Body of pancreas (tissue), 4 donors: ENCODE measurements at regions not wholly inside any gene's neighbourhood (a gene's known extent, or its start where the extent isn't known, plus 50 kb on each side); places are given as distances from the start of the nearest gene placed in this dataset.

Source experiments
- ATAC-seq: fragments of 150-250 bp; one replicate; pipeline ENCODE4 v1.9.1; 2016
- DNase-seq, 4 donors: peaks; one replicate each; pipeline ENCODE4 v3.0.0-alpha.2; 2019
- H3K27ac ChIP-seq, 4 donors: fragments of 200-600 bp; sonication (generic); 1 replicate in 3 of 4; 2 replicates in 1 of 4; pipeline versions ENCODE4 v1.5.1 to v1.6.1; 2016 to 2019; ENCODE audit warnings: mild to moderate bottlenecking in 1 of 4, mixed read lengths in 1 of 4, moderate library complexity in 1 of 4
- H3K27me3 ChIP-seq, 2 donors: fragments of 200-600 bp; sonication (generic); one replicate each; pipeline ENCODE4 v1.6.0; 2016; ENCODE audit warnings: mild to moderate bottlenecking in 1 of 2
- H3K36me3 ChIP-seq, 2 donors: fragments of 200-600 bp; sonication (generic); replicated peaks in 1 of 2; 2 replicates each; pipeline ENCODE4 v1.5.1; 2016; ENCODE audit warnings: low read depth in 2 of 2; ENCODE audit not compliant: insufficient read depth in 1 of 2
- H3K4me1 ChIP-seq: fragments of 200-600 bp; sonication (generic); one replicate; pipeline ENCODE4 v1.6.0; 2016
- H3K4me3 ChIP-seq, 2 donors: fragments of 200-600 bp; sonication (generic); 1 replicate in 1 of 2; 2 replicates in 1 of 2; pipeline ENCODE4 v1.5.1; 2016 to 2019
- H3K9me3 ChIP-seq, 3 donors: fragments of 200-600 bp; sonication (generic); 1 replicate in 2 of 3; 2 replicates in 1 of 3; pipeline ENCODE4 v1.5.1; 2016
- CTCF ChIP-seq, 7 experiments: fragments of 450-650 bp in 4 of 7; fragments of 200-600 bp in 3 of 7; sonication (generic) in 3 of 7; IDR thresholded peaks; one replicate each; pipeline ENCODE4 v1.5.1; 2016 to 2019; ENCODE audit warnings: antibody characterized with exemption in 7 of 7
- POLR2A ChIP-seq, 3 donors: fragments of 450-650 bp; IDR thresholded peaks; one replicate each; pipeline ENCODE4 v1.6.1; 2016; ENCODE audit warnings: antibody characterized with exemption in 3 of 3, mild to moderate bottlenecking in 2 of 3
- WGBS, 2 donors: methylation state at CpG; one replicate each; pipeline ENCODE4 v1.1.5; 2017; 5-methylcytosine and 5-hydroxymethylcytosine counted together
- intact Hi-C: fragments of 100-400 bp; cut with DNase I; formaldehyde crosslinking; loops from one replicate; pipeline ENCODE4 v1.15.1; 2023

GRCh38 chr7:113550966-113551365 lies 367.8 kb downstream of the PPP1R3A start:
- no peaks in the 10 kb centered on the region for H3K9me3 ChIP-seq
- no peak for DNase-seq
- no peaks in the 10 kb centered on the region for H3K36me3 ChIP-seq
- intact Hi-C loops = no loop called here
- no peak for TF ChIP-seq POLR2A (IDR thresholded peaks at IDR 0.05)
- no peak for TF ChIP-seq CTCF (IDR thresholded peaks at IDR 0.05)
- H3K27me3 ChIP-seq = no peaks in the 10 kb centered on the region
- H3K27ac ChIP-seq = no peak overlapping the region
- no peak overlapping the region for H3K4me3 ChIP-seq
- no peak for ATAC-seq
- WGBS, 2 donors = 46 to 60% methylated on average over 1 of the region's 1 CpG
- no peaks in the 10 kb centered on the region for H3K4me1 ChIP-seq

- TF ChIP-seq CTCF (IDR thresholded peaks at IDR 0.05) = no peak
- no peak for TF ChIP-seq POLR2A (IDR thresholded peaks at IDR 0.05)
These were observed 370.2 kb downstream of the PPP1R3A start for GRCh38 chr7:113548561-113548960.

GRCh38 chr7:113548137-113548536 lies 370.7 kb downstream of the PPP1R3A start:
- no peak overlapping the region for H3K27ac ChIP-seq
- DNase-seq (no peak), ATAC-seq (no peak)
- no peak overlapping the region for H3K4me3 ChIP-seq
- TF ChIP-seq POLR2A (IDR thresholded peaks at IDR 0.05) = no peak
- no peak for TF ChIP-seq CTCF (IDR thresholded peaks at IDR 0.05)
- intact Hi-C loops = no loop called here
- no peaks in the 10 kb centered on the region for H3K27me3 ChIP-seq
- no peaks in the 10 kb centered on the region for H3K4me1 ChIP-seq
- H3K9me3 ChIP-seq = no peaks in the 10 kb centered on the region
- no peaks in the 10 kb centered on the region for H3K36me3 ChIP-seq

More at GRCh38 chr7:113548561-113548960, 370.2 kb downstream of the PPP1R3A start:
- Histone ChIP-seq H3K4me3 (no peak overlapping the region), H3K9me3 (no peaks in the 10 kb centered on the region), H3K36me3 (no peaks in the 10 kb centered on the region), H3K27ac (no peak overlapping the region), H3K4me1 (no peaks in the 10 kb centered on the region), H3K27me3 (no peaks in the 10 kb centered on the region)
- intact Hi-C loops = no loop called here
- no peak for DNase-seq
- ATAC-seq = no peak

- 92 to 93% methylated on average over 2 of the region's 2 CpGs for WGBS, 2 donors
- TF ChIP-seq POLR2A (IDR thresholded peaks at IDR 0.05) (no peak), CTCF (IDR thresholded peaks at IDR 0.05) (no peak)
- no peaks in the 10 kb centered on the region for H3K9me3 ChIP-seq
- DNase-seq = no peak
- ATAC-seq = no peak
- no peak overlapping the region for H3K4me3 ChIP-seq
- no peaks in the 10 kb centered on the region for H3K4me1 ChIP-seq
- intact Hi-C loops = no loop called here
- no peak overlapping the region for H3K27ac ChIP-seq
- no peaks in the 10 kb centered on the region for H3K27me3 ChIP-seq
- no peaks in the 10 kb centered on the region for H3K36me3 ChIP-seq
These were observed 397.3 kb downstream of the PPP1R3A start for GRCh38 chr7:113521468-113521867.

- TF ChIP-seq CTCF (IDR thresholded peaks at IDR 0.05) = no peak
- TF ChIP-seq POLR2A (IDR thresholded peaks at IDR 0.05) = no peak
- WGBS, 2 donors = 49 to 65% methylated on average over 5 of the region's 5 CpGs
- Histone ChIP-seq H3K4me1 (no peaks in the 10 kb centered on the region), H3K4me3 (no peak overlapping the region), H3K27me3 (no peaks in the 10 kb centered on the region), H3K27ac (no peak overlapping the region), H3K36me3 (no peaks in the 10 kb centered on the region), H3K9me3 (no peaks in the 10 kb centered on the region)
- DNase-seq (no peak), ATAC-seq (no peak)
- intact Hi-C loops = no loop called here
These were observed 399.3 kb downstream of the PPP1R3A start for GRCh38 chr7:113519472-113519871.
